ENCODE measurements at regions not wholly inside any gene's neighbourhood (a gene's known extent, or its start where the extent isn't known, plus 50 kb on each side); places are given as distances from the start of the nearest gene placed in this dataset.

DNA sequence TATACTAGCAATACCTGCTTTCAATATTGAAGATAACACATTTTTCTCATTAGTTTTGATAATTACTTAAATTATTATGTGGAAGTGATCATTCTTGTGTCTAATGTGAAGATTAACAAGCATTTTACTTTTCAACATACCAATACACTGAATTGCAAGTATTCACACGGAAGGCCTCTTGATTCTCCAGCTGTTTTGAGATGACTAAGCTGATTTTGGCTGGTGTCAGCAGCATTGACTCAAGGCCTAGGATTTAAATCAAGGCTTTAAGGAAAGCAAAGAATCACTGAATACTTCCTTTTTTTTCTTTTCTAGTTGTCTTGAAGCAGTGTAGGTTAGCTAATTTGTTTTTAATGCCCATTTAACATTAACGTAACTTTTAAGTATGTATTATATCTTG, 373.7 kb downstream of the SRGAP2C start:
- TF ChIP-seq, protein P1, sequence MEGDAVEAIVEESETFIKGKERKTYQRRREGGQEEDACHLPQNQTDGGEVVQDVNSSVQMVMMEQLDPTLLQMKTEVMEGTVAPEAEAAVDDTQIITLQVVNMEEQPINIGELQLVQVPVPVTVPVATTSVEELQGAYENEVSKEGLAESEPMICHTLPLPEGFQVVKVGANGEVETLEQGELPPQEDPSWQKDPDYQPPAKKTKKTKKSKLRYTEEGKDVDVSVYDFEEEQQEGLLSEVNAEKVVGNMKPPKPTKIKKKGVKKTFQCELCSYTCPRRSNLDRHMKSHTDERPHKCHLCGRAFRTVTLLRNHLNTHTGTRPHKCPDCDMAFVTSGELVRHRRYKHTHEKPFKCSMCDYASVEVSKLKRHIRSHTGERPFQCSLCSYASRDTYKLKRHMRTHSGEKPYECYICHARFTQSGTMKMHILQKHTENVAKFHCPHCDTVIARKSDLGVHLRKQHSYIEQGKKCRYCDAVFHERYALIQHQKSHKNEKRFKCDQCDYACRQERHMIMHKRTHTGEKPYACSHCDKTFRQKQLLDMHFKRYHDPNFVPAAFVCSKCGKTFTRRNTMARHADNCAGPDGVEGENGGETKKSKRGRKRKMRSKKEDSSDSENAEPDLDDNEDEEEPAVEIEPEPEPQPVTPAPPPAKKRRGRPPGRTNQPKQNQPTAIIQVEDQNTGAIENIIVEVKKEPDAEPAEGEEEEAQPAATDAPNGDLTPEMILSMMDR (IDR thresholded peaks at IDR 0.05; ENCODE audit: low read depth, low read length, missing input control), result no peak
- TF ChIP-seq, protein P2, sequence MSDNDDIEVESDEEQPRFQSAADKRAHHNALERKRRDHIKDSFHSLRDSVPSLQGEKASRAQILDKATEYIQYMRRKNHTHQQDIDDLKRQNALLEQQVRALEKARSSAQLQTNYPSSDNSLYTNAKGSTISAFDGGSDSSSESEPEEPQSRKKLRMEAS (IDR thresholded peaks at IDR 0.05), result no peak
- TF ChIP-seq EGR1 (IDR thresholded peaks at IDR 0.05; ENCODE audit: low read depth in 2 of 2) (no peak), GABPA (IDR thresholded peaks at IDR 0.05 in 1 of 2, conservative IDR thresholded peaks at IDR 0.05 in 1 of 2) (no peak), JUND (IDR thresholded peaks at IDR 0.05) (no peak), TAF1 (conservative IDR thresholded peaks at IDR 0.05) (no peak), SP1 (IDR thresholded peaks at IDR 0.05) (no peak), HNF4A (conservative IDR thresholded peaks at IDR 0.05) (no peak)
- TF ChIP-seq, protein P3, sequence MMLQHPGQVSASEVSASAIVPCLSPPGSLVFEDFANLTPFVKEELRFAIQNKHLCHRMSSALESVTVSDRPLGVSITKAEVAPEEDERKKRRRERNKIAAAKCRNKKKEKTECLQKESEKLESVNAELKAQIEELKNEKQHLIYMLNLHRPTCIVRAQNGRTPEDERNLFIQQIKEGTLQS (IDR thresholded peaks at IDR 0.05), result no peak
- TF ChIP-seq, protein P4, sequence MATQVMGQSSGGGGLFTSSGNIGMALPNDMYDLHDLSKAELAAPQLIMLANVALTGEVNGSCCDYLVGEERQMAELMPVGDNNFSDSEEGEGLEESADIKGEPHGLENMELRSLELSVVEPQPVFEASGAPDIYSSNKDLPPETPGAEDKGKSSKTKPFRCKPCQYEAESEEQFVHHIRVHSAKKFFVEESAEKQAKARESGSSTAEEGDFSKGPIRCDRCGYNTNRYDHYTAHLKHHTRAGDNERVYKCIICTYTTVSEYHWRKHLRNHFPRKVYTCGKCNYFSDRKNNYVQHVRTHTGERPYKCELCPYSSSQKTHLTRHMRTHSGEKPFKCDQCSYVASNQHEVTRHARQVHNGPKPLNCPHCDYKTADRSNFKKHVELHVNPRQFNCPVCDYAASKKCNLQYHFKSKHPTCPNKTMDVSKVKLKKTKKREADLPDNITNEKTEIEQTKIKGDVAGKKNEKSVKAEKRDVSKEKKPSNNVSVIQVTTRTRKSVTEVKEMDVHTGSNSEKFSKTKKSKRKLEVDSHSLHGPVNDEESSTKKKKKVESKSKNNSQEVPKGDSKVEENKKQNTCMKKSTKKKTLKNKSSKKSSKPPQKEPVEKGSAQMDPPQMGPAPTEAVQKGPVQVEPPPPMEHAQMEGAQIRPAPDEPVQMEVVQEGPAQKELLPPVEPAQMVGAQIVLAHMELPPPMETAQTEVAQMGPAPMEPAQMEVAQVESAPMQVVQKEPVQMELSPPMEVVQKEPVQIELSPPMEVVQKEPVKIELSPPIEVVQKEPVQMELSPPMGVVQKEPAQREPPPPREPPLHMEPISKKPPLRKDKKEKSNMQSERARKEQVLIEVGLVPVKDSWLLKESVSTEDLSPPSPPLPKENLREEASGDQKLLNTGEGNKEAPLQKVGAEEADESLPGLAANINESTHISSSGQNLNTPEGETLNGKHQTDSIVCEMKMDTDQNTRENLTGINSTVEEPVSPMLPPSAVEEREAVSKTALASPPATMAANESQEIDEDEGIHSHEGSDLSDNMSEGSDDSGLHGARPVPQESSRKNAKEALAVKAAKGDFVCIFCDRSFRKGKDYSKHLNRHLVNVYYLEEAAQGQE (IDR thresholded peaks at IDR 0.05), result no peak
- TF ChIP-seq, protein P5, sequence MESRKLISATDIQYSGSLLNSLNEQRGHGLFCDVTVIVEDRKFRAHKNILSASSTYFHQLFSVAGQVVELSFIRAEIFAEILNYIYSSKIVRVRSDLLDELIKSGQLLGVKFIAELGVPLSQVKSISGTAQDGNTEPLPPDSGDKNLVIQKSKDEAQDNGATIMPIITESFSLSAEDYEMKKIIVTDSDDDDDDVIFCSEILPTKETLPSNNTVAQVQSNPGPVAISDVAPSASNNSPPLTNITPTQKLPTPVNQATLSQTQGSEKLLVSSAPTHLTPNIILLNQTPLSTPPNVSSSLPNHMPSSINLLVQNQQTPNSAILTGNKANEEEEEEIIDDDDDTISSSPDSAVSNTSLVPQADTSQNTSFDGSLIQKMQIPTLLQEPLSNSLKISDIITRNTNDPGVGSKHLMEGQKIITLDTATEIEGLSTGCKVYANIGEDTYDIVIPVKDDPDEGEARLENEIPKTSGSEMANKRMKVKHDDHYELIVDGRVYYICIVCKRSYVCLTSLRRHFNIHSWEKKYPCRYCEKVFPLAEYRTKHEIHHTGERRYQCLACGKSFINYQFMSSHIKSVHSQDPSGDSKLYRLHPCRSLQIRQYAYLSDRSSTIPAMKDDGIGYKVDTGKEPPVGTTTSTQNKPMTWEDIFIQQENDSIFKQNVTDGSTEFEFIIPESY (IDR thresholded peaks at IDR 0.05), result no peak
